GM21528 (cell line): ENCODE measurements at regions not wholly inside any gene's neighbourhood (a gene's known extent, or its start where the extent isn't known, plus 50 kb on each side); places are given as distances from the start of the nearest gene placed in this dataset.
"Not testable (repeated sequence)": the region's sequence is repeated elsewhere in the genome, so short reads cannot be mapped to it uniquely, and the experiment has no call there.

Experiments
- ATAC-seq: cut with Tn5 transposase; IDR thresholded peaks from one replicate; pipeline ENCODE4 v1.9.1; 2021; ENCODE audit warnings: mild to moderate bottlenecking, moderate library complexity; ENCODE audit not compliant: unreplicated experiment, low FRiP score

- ATAC-seq: peak; percentile 60
Observed at GRCh38 chr7:3094701-3095445, 51.2 kb upstream of the CARD11 start.

- no peak for ATAC-seq
Observed at GRCh38 chr7:3097734-3098133, 54.1 kb upstream of the CARD11 start.

- no peak for ATAC-seq
Observed at GRCh38 chr7:3102159-3102558, 58.5 kb upstream of the CARD11 start.

GRCh38 chr7:3103614-3104398, 60.1 kb upstream of the CARD11 start:
- ATAC-seq: no peak

- no peak for ATAC-seq
Observed at GRCh38 chr7:3105856-3106255, 62.2 kb upstream of the CARD11 start.

- ATAC-seq: no peak
Observed at GRCh38 chr7:3106361-3106826, 62.7 kb upstream of the CARD11 start.

GRCh38 chr7:3107228-3107763, 63.6 kb upstream of the CARD11 start:
- no peak for ATAC-seq

- ATAC-seq: no peak
Observed at GRCh38 chr7:3107889-3108570, 64.4 kb upstream of the CARD11 start.

- ATAC-seq: no peak
Observed at GRCh38 chr7:3109311-3109915, 65.7 kb upstream of the CARD11 start.

GRCh38 chr7:3112479-3113134, 68.9 kb upstream of the CARD11 start:
- ATAC-seq: no peak

- no peak for ATAC-seq
Observed at GRCh38 chr7:3114917-3115316, 71.2 kb upstream of the CARD11 start.

GRCh38 chr7:3117081-3117480, 73.4 kb upstream of the CARD11 start:
- no peak for ATAC-seq

- no peak for ATAC-seq
Observed at GRCh38 chr7:3117488-3118231, 74.0 kb upstream of the CARD11 start.

- ATAC-seq: not testable (repeated sequence)
Observed at GRCh38 chr7:3119352-3119927, 75.8 kb upstream of the CARD11 start.

GRCh38 chr7:3119963-3120362, 76.3 kb upstream of the CARD11 start:
- no peak for ATAC-seq

GRCh38 chr7:3120513-3120912, 76.8 kb upstream of the CARD11 start:
- no peak for ATAC-seq

GRCh38 chr7:3128857-3129490, 85.3 kb upstream of the CARD11 start:
- ATAC-seq: no peak

- no peak for ATAC-seq
Observed at GRCh38 chr7:3133811-3134385, 90.2 kb upstream of the CARD11 start.
